ENCODE measurements at regions not wholly inside any gene's neighbourhood (a gene's known extent, or its start where the extent isn't known, plus 50 kb on each side); places are given as distances from the start of the nearest gene placed in this dataset.

GRCh38 chr2:142581491-142581890 is 296.0 kb upstream of the KYNU start:
- TF ChIP-seq CTCF (IDR thresholded peaks at IDR 0.05): no peak
- TF ChIP-seq POLR2A (IDR thresholded peaks at IDR 0.05): no peak

Measured in adrenal gland (tissue), 5 donors.